GM12865 (cell line): ENCODE measurements at regions not wholly inside any gene's neighbourhood (a gene's known extent, or its start where the extent isn't known, plus 50 kb on each side); places are given as distances from the start of the nearest gene placed in this dataset.
"Not testable (repeated sequence)": the region's sequence is repeated elsewhere in the genome, so short reads cannot be mapped to it uniquely, and the experiment has no call there.

Experiments used
- DNase-seq: peaks from one replicate; pipeline ENCODE4 v3.0.0; 2010; ENCODE audit warnings: low read depth
- H3K4me3 ChIP-seq: 2 replicates; pipeline ENCODE4 v1.5.1; 2011; ENCODE audit warnings: mild to moderate bottlenecking, low read depth, low read length, control low read depth
- CTCF ChIP-seq: IDR thresholded peaks from 2 replicates; pipeline ENCODE4 v1.5.1; 2011; ENCODE audit warnings: low read length, control low read depth, low read depth, inconsistent platforms; ENCODE audit not compliant: insufficient read depth; ENCODE audit errors: missing control alignments

- DNase-seq, result no peak
- no peak overlapping the region for H3K4me3 ChIP-seq
- TF ChIP-seq CTCF, result no peak
Measured at GRCh38 chr12:131464081-131464480, 246.8 kb upstream of the SFSWAP start.

- no peak overlapping the region for H3K4me3 ChIP-seq
- no peak for DNase-seq
- TF ChIP-seq CTCF, result no peak
Measured at GRCh38 chr12:131466306-131466705, 244.6 kb upstream of the SFSWAP start.

GRCh38 chr12:131466932-131467331 is 244.0 kb upstream of the SFSWAP start:
- no peak for TF ChIP-seq CTCF
- H3K4me3 ChIP-seq, result no peak overlapping the region
- DNase-seq, result no peak

GRCh38 chr12:131468206-131468605 is 242.7 kb upstream of the SFSWAP start:
- DNase-seq, result no peak
- no peak overlapping the region for H3K4me3 ChIP-seq
- TF ChIP-seq CTCF, result no peak

GRCh38 chr12:131469945-131470344 is 240.9 kb upstream of the SFSWAP start:
- H3K4me3 ChIP-seq, DNase-seq: not testable (repeated sequence)

GRCh38 chr12:131471271-131471905 is 239.5 kb upstream of the SFSWAP start:
- no peak for TF ChIP-seq CTCF
- H3K4me3 ChIP-seq, result no peak overlapping the region
- DNase-seq, result no peak

- no peak for TF ChIP-seq CTCF
- H3K4me3 ChIP-seq, result no peak overlapping the region
- no peak for DNase-seq
Measured at GRCh38 chr12:131471946-131472732, 238.8 kb upstream of the SFSWAP start.
